SK-N-SH treated with all-trans-retinoic acid at 6 μM for 48 hours (cell line): ENCODE measurements at regions not wholly inside any gene's neighbourhood (a gene's known extent, or its start where the extent isn't known, plus 50 kb on each side); places are given as distances from the start of the nearest gene placed in this dataset.

Source experiments
- ARNTL ChIP-seq: fragments of 450-650 bp; formaldehyde crosslinking; IDR thresholded peaks from 2 replicates; pipeline ENCODE4 v1.5.0; 2020; ENCODE audit warnings: low read depth, mild to moderate bottlenecking, moderate library complexity, borderline replicate concordance
- ISL1 ChIP-seq: fragments of 250-450 bp; sonication (Bioruptor Pico); IDR thresholded peaks from 2 replicates; pipeline ENCODE4 v2.1.2; 2022; ENCODE audit warnings: mild to moderate bottlenecking, moderate library complexity
- PPARA ChIP-seq: fragments of 250-450 bp; sonication (Bioruptor Pico); IDR thresholded peaks from 2 replicates; pipeline ENCODE4 v1.5.0; 2020; ENCODE audit warnings: mild to moderate bottlenecking, borderline replicate concordance
- RARB ChIP-seq: fragments of 250-450 bp; sonication (Bioruptor Pico); IDR thresholded peaks from 2 replicates; pipeline ENCODE4 v1.8.0; 2021; ENCODE audit warnings: mild to moderate bottlenecking, moderate library complexity
- TSHZ2 ChIP-seq: fragments of 250-450 bp; sonication (Bioruptor Pico); IDR thresholded peaks from 2 replicates; pipeline ENCODE4 v1.5.0; 2020; ENCODE audit warnings: mild to moderate bottlenecking, moderate library complexity
- ZFP3 ChIP-seq: fragments of 250-450 bp; sonication (Bioruptor Pico); IDR thresholded peaks from 2 replicates; pipeline ENCODE4 v1.5.0; 2020; ENCODE audit warnings: mild to moderate bottlenecking, moderate library complexity
- ZFP30 ChIP-seq: fragments of 450-650 bp; formaldehyde crosslinking; IDR thresholded peaks from 2 replicates; pipeline ENCODE4 v1.5.0; 2022; ENCODE audit warnings: mild to moderate bottlenecking, moderate library complexity
- ZNF565 ChIP-seq: fragments of 450-650 bp; formaldehyde crosslinking; conservative IDR thresholded peaks from 2 replicates; pipeline ENCODE4 v1.5.0; 2020; ENCODE audit warnings: low read depth, mild to moderate bottlenecking, moderate library complexity
- ZNF70 ChIP-seq: fragments of 450-650 bp; formaldehyde crosslinking; IDR thresholded peaks from 2 replicates; pipeline ENCODE4 v1.5.0; 2020; ENCODE audit warnings: mild to moderate bottlenecking, moderate library complexity

DNA sequence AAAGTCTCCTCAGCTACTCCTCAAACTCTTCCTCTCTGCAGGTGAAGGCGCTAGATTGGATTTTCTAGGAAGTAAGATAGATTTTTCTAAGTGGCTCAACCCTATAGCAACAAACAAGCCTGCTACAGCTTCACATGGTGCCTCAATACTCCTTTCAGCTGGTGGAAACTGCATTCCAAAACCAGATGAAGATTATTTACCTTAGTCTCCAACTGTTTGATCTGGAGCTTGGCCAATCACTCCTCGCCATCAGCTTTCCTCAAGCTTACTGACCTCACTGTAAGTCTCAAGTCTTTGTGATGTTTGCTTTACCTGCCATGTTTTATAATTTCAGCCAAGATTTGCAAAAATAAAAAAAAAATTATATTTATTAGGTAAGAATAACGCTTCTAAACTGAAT lies 622.4 kb downstream of the CHSY3 start:
- TF ChIP-seq TSHZ2 (CRISPR knock-in tag) (no peak), ZNF70 (CRISPR knock-in tag) (no peak), ZFP3 (CRISPR knock-in tag) (no peak), ARNTL (CRISPR knock-in tag) (no peak), ISL1 (CRISPR knock-in tag) (no peak), RARB (CRISPR knock-in tag) (no peak), ZFP30 (CRISPR knock-in tag) (no peak), ZNF565 (CRISPR knock-in tag) (no peak), PPARA (CRISPR knock-in tag) (no peak)
